Activated naive CD4-positive, alpha-beta T cell treated with anti-CD3 and anti-CD28 coated beads, Interleukin-2, amount 50 U/mL, for 72 hours (primary cell): ENCODE measurements at regions not wholly inside any gene's neighbourhood (a gene's known extent, or its start where the extent isn't known, plus 50 kb on each side); places are given as distances from the start of the nearest gene placed in this dataset.

ENCODE experiments used
- ATAC-seq, 2 donors: fragments of 150-1000 bp; cut with Tn5 transposase; 2 replicates each; pipeline ENCODE4 v1.10.0; 2021; ENCODE audit warnings: mild to moderate bottlenecking in 2 of 2, moderate library complexity in 2 of 2
- DNase-seq, 2 donors: peaks; one replicate each; pipeline ENCODE4 v3.0.0; 2021 to 2022; ENCODE audit warnings: low spot score in 2 of 2
- H3K27ac Mint-ChIP-seq, 2 donors: one replicate each; pipeline ENCODE4 v1.8.0; 2022; ENCODE audit warnings: mild to moderate bottlenecking in 2 of 2, mixed read lengths in 2 of 2
- H3K36me3 Mint-ChIP-seq, 2 donors: one replicate each; pipeline ENCODE4 v1.8.0; 2022; ENCODE audit warnings: mixed read lengths in 2 of 2
- H3K9me3 Mint-ChIP-seq, 2 donors: one replicate each; pipeline ENCODE4 v1.8.0; 2022; ENCODE audit warnings: mixed read lengths in 2 of 2

DNA sequence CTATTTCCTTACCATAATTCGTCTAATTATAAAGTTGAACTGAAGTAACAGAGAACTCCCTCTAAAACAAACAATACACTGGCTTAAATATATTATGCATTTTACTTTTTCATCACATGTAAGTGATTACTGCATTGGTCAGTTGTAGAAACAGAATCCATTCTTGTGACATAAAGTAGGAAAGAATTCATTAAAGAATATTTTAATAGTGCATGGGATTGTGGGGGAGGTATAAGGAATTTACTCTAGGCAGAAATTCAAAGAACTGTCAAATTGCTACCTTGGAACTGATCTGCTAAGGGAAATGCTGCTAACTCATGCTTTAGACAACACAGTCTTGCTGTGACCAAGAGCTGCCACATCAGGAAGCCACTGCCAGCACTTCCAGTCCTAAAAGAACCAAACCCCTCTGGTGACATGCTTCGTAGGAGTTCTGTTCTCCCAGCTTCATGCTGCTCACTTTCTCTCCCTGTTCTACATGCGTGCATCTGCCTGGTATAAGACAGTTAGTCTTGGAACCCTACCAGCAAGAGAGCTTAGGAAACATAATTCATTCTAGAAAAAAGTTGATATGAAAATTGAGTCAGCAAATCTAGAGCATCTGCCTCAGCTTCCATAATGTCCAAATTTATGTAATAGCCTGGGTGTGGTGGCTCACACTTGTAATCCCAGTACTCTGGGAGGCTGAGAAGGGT lies 1137.6 kb upstream of the NXPH2 start:
- no peaks in the 10 kb centered on the region for H3K36me3 Mint-ChIP-seq
- no peak for DNase-seq
- ATAC-seq: no peak
- H3K9me3 Mint-ChIP-seq: peaks cover 8 to 14% of the 10 kb centered on the region in 2 donors
- H3K27ac Mint-ChIP-seq: no peak overlapping the region

DNA sequence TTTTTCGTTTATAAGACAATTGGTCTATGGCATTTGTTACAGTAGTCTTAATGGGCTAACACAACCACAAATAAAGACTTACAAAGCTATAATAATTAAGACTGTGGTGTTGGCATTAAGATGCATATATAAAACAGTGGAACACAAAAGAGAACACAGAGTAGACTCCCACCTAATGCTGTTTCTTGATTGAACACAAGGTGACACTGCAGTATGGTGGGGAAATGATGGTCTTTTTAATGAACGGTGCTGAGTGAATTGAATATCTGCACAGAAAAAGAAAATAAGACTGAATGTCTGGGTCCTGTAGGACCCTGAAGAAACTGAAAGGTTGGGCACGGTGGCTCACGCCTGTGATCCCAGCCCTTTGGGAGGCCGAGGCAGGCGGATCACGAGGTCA lies 1136.6 kb upstream of the NXPH2 start:
- H3K9me3 Mint-ChIP-seq: peaks cover 13 to 17% of the 10 kb centered on the region in 2 donors
- DNase-seq: no peak
- H3K27ac Mint-ChIP-seq: no peak overlapping the region
- H3K36me3 Mint-ChIP-seq: peaks cover 0 to 4% of the 10 kb centered on the region in 2 donors
- no peak for ATAC-seq

DNA sequence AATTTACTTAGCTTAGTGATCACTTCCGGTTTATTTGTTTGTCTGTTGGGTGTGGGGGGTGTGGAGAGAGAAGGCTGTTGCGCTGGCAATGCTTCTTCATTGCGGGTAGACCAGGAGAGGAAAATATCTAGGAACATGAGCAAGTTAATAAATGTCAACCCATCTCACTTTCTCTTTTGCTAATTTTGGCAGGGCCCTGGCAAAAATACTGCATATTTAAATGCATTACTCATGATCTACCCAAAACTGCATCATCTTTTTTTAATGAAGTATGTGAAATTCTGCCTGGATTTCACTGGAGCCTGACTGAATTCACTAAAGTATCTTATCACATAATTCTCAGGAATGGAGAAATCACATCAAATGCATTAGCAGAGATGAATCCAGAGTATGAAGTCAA lies 1131.0 kb upstream of the NXPH2 start:
- DNase-seq: no peak
- Mint-ChIP-seq H3K27ac (no peak overlapping the region), H3K36me3 (peaks cover 0 to 4% of the 10 kb centered on the region in 2 donors), H3K9me3 (peaks cover 16 to 20% of the 10 kb centered on the region in 2 donors)
- no peak for ATAC-seq

DNA sequence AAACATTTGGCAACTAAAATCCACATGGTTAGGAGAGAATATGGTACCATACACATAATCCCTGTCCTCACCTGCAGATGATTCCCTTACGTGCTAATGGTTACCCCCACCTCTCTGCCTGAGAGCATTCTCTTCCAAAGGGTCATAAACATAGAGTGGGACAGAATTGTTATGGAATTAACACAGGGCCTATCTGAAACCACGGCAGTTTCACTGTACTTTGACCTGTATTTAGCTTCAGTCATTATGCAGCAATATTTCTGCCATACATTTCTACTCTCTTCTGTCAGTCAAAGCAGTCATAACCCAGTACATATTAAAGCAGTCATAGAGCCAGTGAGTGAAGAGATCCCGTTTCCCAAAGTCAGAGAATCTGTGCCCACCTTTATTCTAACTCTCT lies 1128.9 kb upstream of the NXPH2 start:
- Mint-ChIP-seq H3K36me3 (peaks cover 0 to 4% of the 10 kb centered on the region in 2 donors), H3K27ac (no peak overlapping the region), H3K9me3 (peaks cover 21 to 27% of the 10 kb centered on the region in 2 donors)
- ATAC-seq: no peak
- DNase-seq: no peak

DNA sequence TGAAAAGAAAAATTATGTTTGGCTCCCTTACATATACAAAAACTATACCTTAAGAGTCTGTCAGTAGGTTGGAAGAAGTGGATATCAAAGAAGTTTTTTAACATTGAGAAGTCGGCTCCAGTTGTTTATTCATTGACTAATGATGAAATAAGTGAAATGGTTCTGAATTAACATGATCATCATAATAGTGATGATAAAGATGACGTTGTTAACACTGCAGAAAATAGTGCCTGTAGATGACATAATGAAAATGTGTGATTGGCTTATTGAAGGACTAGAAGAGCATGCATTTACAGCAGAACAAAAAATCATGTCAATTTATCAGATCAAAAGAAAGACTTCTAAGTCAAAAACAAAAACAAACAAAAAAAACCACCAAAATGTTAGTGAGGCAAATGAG lies 1125.4 kb upstream of the NXPH2 start:
- Mint-ChIP-seq H3K36me3 (no peaks in the 10 kb centered on the region), H3K9me3 (peaks cover 19 to 20% of the 10 kb centered on the region in 2 donors), H3K27ac (no peak overlapping the region)
- no peak for DNase-seq
- no peak for ATAC-seq

DNA sequence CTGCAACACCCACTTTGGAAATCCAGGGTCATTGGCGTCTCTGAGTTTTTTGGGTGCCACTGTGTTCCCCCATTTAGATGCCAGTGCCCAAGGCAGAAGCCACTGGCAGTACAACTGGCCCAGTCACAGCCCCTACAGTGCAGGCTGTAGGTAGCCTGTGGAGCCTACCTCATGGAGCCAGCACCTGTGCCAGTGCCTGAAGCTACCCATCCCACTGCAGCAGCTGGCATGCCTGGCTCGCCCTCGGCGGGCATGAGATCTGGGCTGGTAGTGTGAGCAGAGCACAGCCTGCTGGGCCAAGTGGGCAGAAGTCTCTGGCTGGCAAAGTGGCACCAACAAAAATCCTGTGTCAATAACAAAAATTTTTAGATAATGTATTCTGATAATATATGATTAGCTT lies 1111.4 kb upstream of the NXPH2 start:
- no peak overlapping the region for H3K27ac Mint-ChIP-seq
- H3K36me3 Mint-ChIP-seq: no peaks in the 10 kb centered on the region
- peaks cover 6 to 17% of the 10 kb centered on the region in 2 donors for H3K9me3 Mint-ChIP-seq
- DNase-seq (no peak), ATAC-seq (no peak)

DNA sequence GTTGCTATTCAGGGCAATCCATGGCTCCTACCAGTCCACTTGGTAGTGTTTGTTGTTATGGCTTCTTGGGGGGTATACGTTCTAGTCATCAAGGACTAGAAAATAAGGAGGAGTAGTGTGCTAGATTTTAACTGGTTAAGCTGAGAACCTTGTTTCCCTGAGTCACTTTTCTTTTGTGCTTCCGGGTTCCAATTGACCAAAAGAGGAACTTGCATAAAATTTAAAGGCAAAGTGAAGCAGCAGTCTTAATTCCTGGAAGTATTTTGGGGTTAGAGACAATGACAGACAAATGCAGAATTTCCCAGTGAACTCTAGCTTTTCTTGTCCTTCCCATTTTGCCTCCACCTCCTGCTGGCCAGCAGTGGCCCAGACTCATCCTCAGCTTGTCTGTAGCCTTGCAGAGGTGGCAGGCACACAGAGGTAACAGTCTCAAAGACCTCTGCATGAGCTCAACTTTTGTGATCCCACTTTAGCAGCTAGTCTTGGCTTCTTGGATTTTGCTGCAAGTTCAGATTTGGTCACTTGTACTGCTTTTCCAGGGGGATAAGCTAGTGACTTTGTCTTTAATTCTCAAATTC lies 1105.8 kb upstream of the NXPH2 start:
- Mint-ChIP-seq H3K36me3 (peaks cover 0 to 6% of the 10 kb centered on the region in 2 donors), H3K27ac (no peak overlapping the region), H3K9me3 (peaks cover 12% of the 10 kb centered on the region in 2 donors)
- DNase-seq: no peak
- no peak for ATAC-seq

DNA sequence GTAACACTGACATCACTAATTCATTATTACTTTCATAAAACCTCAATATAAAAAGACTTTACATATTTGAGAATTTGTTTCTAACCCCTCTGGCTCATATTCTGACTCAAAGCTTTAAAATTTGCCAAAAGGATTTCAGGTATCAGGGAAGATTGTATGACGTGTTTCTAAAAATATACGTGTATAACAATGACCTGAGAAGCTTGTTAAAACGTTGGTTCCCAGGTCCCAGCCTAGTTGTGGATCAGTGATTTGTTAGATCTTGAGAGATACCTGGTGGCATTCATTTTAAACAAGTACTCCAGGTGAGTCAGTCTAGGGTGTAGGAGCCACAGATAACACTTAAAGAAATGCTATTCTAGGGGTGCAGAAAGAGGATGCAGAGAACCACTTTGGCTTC lies 1096.8 kb upstream of the NXPH2 start:
- peaks cover 5 to 10% of the 10 kb centered on the region in 2 donors for H3K9me3 Mint-ChIP-seq
- no peak for ATAC-seq

DNA sequence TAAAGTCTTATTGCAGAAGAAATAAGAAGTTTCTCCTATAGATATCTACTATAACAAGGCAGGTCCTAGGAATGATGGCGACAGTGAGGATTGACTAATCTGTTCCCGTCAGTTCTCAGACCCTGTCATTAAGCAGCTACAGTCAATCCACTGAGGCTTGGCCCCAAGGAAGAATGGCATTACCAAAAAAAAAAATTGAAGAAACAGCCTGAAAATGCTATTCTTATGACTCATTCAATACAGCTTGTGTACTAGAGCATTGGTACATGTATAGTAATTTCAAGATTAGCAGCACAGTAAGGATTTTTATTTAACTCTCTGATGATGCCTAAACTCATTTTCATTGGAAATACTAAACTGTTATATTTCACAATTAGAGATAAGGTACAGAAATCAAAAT lies 1096.1 kb upstream of the NXPH2 start:
- DNase-seq (no peak), ATAC-seq (no peak)
- Mint-ChIP-seq H3K27ac (no peak overlapping the region), H3K9me3 (peaks cover 5 to 10% of the 10 kb centered on the region in 2 donors), H3K36me3 (no peaks in the 10 kb centered on the region)

More for the DNA sequence above, 1096.8 kb upstream of the NXPH2 start:
- Mint-ChIP-seq H3K36me3 (no peaks in the 10 kb centered on the region), H3K27ac (no peak overlapping the region)
- DNase-seq: no peak

DNA sequence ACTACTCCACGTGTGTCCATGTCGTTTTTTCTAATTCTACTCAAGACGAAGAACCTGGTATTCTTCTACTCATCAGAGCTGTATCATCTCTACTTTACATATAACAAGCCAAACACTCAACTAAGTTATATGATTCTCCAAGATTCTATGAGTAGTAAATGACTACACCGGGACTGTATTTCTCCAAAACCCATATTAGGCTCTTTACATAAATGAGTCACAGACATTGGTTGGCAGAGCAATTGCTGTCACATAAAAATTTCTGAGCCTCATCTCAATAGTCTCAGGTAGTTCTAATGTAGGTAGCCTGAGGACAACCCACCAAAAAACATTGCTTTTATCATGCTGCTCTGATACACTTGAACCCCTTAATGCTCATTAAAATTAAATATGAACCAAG lies 1092.3 kb upstream of the NXPH2 start:
- DNase-seq (no peak), ATAC-seq (no peak)
- Mint-ChIP-seq H3K36me3 (no peaks in the 10 kb centered on the region), H3K27ac (no peak overlapping the region), H3K9me3 (peaks cover 5 to 17% of the 10 kb centered on the region in 2 donors)

DNA sequence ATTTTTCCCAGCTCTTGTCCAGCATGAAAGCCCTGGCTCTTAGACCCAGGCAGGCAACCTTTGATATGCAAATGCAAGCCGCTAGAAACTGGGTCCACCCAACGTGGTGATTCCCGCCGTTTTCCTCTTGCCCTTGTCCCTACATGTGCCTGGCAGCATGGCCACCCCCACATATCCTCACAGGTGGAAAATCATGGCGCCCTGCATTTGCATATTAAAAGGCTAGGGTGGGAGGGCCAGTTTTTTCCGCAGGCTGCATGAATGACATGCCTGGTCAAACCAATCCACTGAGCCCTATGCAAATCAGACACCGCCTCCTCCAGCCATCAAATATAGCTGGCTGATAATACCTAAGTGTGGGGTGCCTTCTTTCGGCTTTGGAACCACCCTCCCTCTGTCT lies 1091.8 kb upstream of the NXPH2 start:
- no peak for ATAC-seq
- no peaks in the 10 kb centered on the region for H3K36me3 Mint-ChIP-seq
- DNase-seq: no peak
- peaks cover 5 to 17% of the 10 kb centered on the region in 2 donors for H3K9me3 Mint-ChIP-seq
- no peak overlapping the region for H3K27ac Mint-ChIP-seq

DNA sequence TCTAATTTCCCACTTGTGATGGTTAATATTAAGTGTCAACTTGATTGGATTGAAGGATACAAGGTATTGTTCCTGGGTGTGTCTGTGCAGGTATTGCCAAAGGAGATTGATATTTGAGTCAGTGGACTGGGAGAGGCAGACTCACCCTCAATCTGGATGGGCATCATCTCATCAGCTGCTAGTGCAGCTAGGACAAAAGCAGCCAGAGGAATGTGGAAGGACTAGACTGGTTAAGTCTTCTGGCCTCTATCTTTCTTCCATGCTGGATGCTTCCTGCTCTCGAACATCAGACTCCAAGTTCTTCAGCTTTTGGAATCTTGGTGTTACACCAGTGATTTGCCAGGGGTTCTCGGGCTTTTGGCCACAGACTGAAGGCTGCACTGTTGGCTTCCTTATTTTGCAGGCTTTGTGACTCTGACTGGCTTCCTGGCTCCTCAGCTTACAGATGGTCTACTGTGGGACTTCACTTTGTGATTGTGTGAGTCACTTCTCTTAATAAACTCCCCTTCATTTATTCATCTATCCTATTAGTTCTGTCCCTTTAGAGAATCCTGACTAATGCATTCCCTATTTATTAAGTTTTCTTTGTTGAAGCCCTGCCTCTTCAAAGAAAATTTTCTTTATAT lies 1087.5 kb upstream of the NXPH2 start:
- H3K27ac Mint-ChIP-seq: no peak overlapping the region
- peaks cover 0 to 1% of the 10 kb centered on the region in 2 donors for H3K36me3 Mint-ChIP-seq
- DNase-seq (no peak), ATAC-seq (no peak)
- peaks cover 11 to 29% of the 10 kb centered on the region in 2 donors for H3K9me3 Mint-ChIP-seq

DNA sequence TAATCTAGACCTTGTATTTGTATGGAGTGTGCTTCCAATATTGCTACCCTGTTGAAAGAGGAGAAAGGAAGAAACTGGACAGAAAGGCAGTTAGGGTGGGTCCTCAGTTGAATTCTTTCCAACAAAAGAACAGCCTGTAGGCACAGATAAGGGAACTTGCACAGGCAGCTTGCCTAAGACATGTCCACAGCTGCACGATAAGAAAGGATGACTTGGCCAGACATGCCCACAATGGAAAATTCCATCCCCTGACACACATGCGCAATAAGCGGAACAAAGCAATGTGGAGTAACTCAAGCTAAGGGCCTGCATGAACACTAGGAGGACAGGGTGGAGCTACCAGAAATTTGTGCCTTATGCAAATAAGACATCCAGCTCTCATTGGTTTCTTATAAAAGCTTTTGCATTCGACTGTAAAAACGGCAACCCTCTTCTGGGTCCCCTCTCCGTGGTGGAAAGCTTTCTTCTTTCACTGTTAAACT lies 1084.7 kb upstream of the NXPH2 start:
- no peak for ATAC-seq
- DNase-seq: no peak
- H3K9me3 Mint-ChIP-seq: peaks cover 22 to 39% of the 10 kb centered on the region in 2 donors
- H3K27ac Mint-ChIP-seq: no peak overlapping the region
- peaks cover 0 to 6% of the 10 kb centered on the region in 2 donors for H3K36me3 Mint-ChIP-seq

DNA sequence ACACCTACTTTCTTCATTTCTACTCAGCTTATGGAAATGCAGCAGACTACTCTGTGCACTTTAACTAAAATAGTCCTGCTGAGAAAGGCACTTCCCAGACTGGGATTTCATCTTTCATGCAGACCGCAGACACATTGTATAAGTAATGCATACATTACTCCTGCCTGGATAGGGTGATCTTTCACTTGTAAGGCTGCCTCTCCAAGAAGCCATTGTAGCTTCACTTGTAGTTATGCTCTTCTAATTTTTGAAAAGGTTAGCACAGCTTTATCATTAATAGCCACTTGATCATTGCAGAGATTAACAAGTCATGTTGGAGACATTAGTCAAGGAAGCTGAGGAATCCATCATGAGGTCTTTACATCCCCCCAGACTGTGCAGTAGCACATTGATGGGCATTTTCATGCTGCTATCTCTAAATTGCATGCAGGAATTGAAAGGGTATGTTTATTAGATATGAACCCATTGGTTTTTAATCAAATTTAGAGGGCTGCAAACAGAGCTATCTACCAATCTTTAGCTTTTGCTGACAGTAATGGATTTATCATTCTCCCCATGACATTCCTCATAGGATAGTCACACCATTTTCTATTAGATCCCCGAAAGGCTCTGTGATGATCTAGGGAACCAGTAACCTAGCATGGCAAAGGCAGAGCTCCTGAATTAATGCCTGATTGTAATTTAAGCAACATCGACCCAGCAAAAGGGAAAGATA lies 1074.7 kb upstream of the NXPH2 start:
- DNase-seq (no peak), ATAC-seq (no peak)
- no peak overlapping the region for H3K27ac Mint-ChIP-seq
- H3K36me3 Mint-ChIP-seq: no peaks in the 10 kb centered on the region
- peaks cover 17 to 35% of the 10 kb centered on the region in 2 donors for H3K9me3 Mint-ChIP-seq

DNA sequence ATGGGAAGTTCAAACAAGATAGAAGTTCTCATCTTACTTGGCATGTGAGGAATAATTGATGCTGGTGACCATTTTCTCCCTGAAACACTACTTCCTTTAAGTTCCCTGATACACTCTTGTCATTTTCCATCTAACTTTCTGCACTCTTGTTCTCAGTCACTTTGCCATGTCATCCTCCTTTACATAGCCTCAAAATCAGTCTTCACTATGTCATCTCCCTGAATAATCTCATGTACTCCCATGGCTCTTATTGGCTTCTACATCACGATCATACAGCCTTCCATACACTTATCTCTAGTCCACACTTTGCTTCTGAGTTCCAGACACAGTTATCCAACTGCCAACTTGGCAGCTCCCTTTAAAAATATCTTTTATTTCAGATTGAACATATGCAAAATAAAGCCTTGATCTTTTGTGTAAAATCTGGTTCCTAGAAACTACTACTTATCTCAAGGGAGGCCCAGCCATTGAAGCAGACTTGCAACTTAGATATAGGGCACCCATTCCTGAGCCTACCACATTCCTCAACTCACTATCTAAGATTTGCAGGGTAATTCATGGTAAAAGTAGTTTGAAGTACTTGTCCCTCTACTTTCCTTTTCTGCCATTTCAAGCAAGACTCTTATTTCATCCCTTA lies 1070.2 kb upstream of the NXPH2 start:
- peaks cover 0 to 6% of the 10 kb centered on the region in 2 donors for H3K36me3 Mint-ChIP-seq
- peaks cover 8 to 30% of the 10 kb centered on the region in 2 donors for H3K9me3 Mint-ChIP-seq
- ATAC-seq (no peak), DNase-seq (no peak)
- no peak overlapping the region for H3K27ac Mint-ChIP-seq

DNA sequence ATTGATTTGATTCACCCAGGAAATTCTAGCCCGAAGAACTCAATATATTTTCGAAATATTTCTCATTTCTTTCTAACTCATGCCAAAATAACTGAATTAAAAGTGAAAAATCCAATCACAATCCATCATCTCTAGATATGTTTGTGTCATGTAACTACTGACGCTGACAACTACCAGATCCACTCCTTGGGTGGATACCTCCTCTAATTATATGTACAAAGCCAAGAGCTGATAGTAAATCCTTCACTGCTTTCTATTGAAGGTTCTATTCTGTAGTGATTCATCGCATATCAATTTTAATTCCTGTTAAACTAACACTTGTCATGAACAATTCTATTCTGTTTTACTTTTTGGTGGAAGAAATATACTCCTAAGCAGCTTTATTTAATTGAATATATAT lies 1056.6 kb upstream of the NXPH2 start:
- H3K36me3 Mint-ChIP-seq: peaks cover 0 to 5% of the 10 kb centered on the region in 2 donors
- DNase-seq (no peak), ATAC-seq (no peak)
- H3K9me3 Mint-ChIP-seq: peaks cover 26% of the 10 kb centered on the region in 2 donors
- H3K27ac Mint-ChIP-seq: no peak overlapping the region

DNA sequence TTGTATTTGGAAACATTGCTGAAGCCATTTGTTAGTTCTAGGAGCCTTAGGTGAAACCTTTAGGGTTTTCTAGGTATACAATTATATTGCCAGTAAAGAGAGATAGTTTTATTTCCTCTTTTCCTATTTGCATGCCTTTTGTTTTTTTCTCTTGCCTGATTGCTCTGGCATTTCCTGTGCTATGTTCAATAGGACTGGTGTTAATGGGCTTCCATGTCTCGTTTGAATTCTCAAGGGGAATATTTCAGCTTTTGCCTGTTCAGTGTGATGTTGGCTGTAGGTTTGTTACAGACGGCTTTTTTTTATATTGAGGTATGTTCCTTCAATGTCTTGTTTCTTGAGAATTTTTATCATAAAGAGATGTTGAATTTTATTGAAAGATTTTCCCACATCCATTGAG lies 1054.9 kb upstream of the NXPH2 start:
- no peak for ATAC-seq
- no peak for DNase-seq
- no peaks in the 10 kb centered on the region for H3K36me3 Mint-ChIP-seq
- H3K9me3 Mint-ChIP-seq: peaks cover 20% of the 10 kb centered on the region in 2 donors
- H3K27ac Mint-ChIP-seq: no peak overlapping the region
